Mammary epithelial cell (primary cell): ENCODE measurements at regions not wholly inside any gene's neighbourhood (a gene's known extent, or its start where the extent isn't known, plus 50 kb on each side); places are given as distances from the start of the nearest gene placed in this dataset.

Source experiments
- CTCF ChIP-seq, 2 donors: IDR thresholded peaks in 1 of 2; conservative IDR thresholded peaks in 1 of 2; 2 replicates each; pipeline ENCODE4 v1.5.1; 2011 to 2012; ENCODE audit warnings: inconsistent platforms in 2 of 2, low read length in 2 of 2, mild to moderate bottlenecking in 2 of 2, control low read depth in 1 of 2, low read depth in 1 of 2; ENCODE audit not compliant: insufficient read depth in 1 of 2; ENCODE audit errors: extremely low read depth in 1 of 2
- EZH2 ChIP-seq: IDR thresholded peaks from 2 replicates; pipeline ENCODE4 v1.6.1; 2012; ENCODE audit warnings: low read length, inconsistent platforms, borderline replicate concordance

- TF ChIP-seq CTCF (conservative IDR thresholded peaks at IDR 0.05 in 1 of 2, IDR thresholded peaks at IDR 0.05 in 1 of 2; ENCODE audit: extremely low read depth in 1 of 2, insufficient read depth in 1 of 2, low read depth in 1 of 2, low read length in 2 of 2) (no peak), EZH2 (no peak)
Observed at GRCh38 chr12:131323879-131324278, 370.2 kb downstream of the ADGRD1 start.
